SU-DHL-6 (cell line): ENCODE measurements at regions not wholly inside any gene's neighbourhood (a gene's known extent, or its start where the extent isn't known, plus 50 kb on each side); places are given as distances from the start of the nearest gene placed in this dataset.

ENCODE experiments used
- CTCF ChIP-seq: fragments of 200-600 bp; sonication (generic); IDR thresholded peaks from one replicate; pipeline ENCODE4 v1.5.1; 2017; ENCODE audit warnings: antibody characterized with exemption, mild to moderate bottlenecking, low read length, moderate library complexity; ENCODE audit not compliant: insufficient read depth, poor library complexity, severe bottlenecking
- EZH2phosphoT487 ChIP-seq: fragments of 200-600 bp; sonication (generic), shearing (Covaris generic); conservative IDR thresholded peaks from 2 replicates; pipeline ENCODE4 v1.6.1; 2018; ENCODE audit warnings: mild to moderate bottlenecking, antibody characterized with exemption, low read length, moderate library complexity, mixed read lengths

- TF ChIP-seq CTCF (no peak), EZH2phosphoT487 (no peak)
These were observed 155.5 kb downstream of the SLC7A11 start for GRCh38 chr4:138086611-138087041.
